WTC11 (cell line): ENCODE measurements at regions not wholly inside any gene's neighbourhood (a gene's known extent, or its start where the extent isn't known, plus 50 kb on each side); places are given as distances from the start of the nearest gene placed in this dataset.

Experiments
- ATAC-seq: fragments of 200-7000 bp; cut with Tn5 transposase; 2 replicates; pipeline ENCODE4 v1.10.0; 2021; ENCODE audit warnings: mild to moderate bottlenecking, moderate library complexity
- CTCF ChIA-PET: fragments of 300-600 bp; sonication (Branson Sonifier 250); formaldehyde crosslinking; loops from one replicate; lab custom pipeline; 2021; ENCODE audit warnings: antibody characterized with exemption; lab: Charles Lee
- POLR2A ChIA-PET: fragments of 350-600 bp; sonication (Branson Sonifier 250); formaldehyde crosslinking; loops from one replicate; lab custom pipeline; 2021; ENCODE audit warnings: antibody characterized with exemption; lab: Charles Lee
- DNase-seq: peaks from one replicate; pipeline ENCODE4 v3.0.0; 2021; ENCODE audit warnings: low spot score
- H3K27ac Mint-ChIP-seq: 2 replicates; pipeline ENCODE4 v1.8.0; 2021; ENCODE audit warnings: mixed read lengths
- H3K27me3 Mint-ChIP-seq: 2 replicates; pipeline ENCODE4 v1.8.0; 2021; ENCODE audit warnings: low read depth, mild to moderate bottlenecking, moderate library complexity, mixed read lengths
- H3K36me3 Mint-ChIP-seq: 2 replicates; pipeline ENCODE4 v1.8.0; 2021; ENCODE audit warnings: mixed read lengths
- H3K4me1 Mint-ChIP-seq: 2 replicates; pipeline ENCODE4 v1.8.0; 2022; ENCODE audit warnings: mixed read lengths
- H3K4me3 Mint-ChIP-seq: 2 replicates; pipeline ENCODE4 v1.8.0; 2021; ENCODE audit warnings: mild to moderate bottlenecking, moderate library complexity, mixed read lengths
- H3K9me3 Mint-ChIP-seq: 2 replicates; pipeline ENCODE4 v1.8.0; 2021; ENCODE audit warnings: mixed read lengths
- ATF2 ChIP-seq: sonication (generic); formaldehyde crosslinking; IDR thresholded peaks from 2 replicates; pipeline ENCODE4 v1.8.1; 2022; ENCODE audit warnings: low read depth, missing genetic modification reagents, borderline replicate concordance
- ATF6 ChIP-seq: sonication (generic); formaldehyde crosslinking; IDR thresholded peaks from 2 replicates; pipeline ENCODE4 v1.8.1; 2023; ENCODE audit warnings: mild to moderate bottlenecking, missing genetic modification reagents
- CBFB ChIP-seq: sonication (generic); formaldehyde crosslinking; IDR thresholded peaks from 2 replicates; pipeline ENCODE4 v1.8.1; 2022; ENCODE audit warnings: mild to moderate bottlenecking, low read depth, missing genetic modification reagents
- CTCF ChIP-seq: fragments of 200-600 bp; IDR thresholded peaks from 2 replicates; pipeline ENCODE4 v1.8.0; 2022; ENCODE audit warnings: antibody characterized with exemption
- E2F1 ChIP-seq: sonication (generic); formaldehyde crosslinking; IDR thresholded peaks from 2 replicates; pipeline ENCODE4 v1.8.0; 2022; ENCODE audit warnings: mild to moderate bottlenecking, missing genetic modification reagents
- E2F5 ChIP-seq: sonication (generic); formaldehyde crosslinking; IDR thresholded peaks from 2 replicates; pipeline ENCODE4 v1.8.1; 2022; ENCODE audit warnings: mild to moderate bottlenecking, moderate library complexity, missing genetic modification reagents
- ESRRA ChIP-seq: sonication (generic); formaldehyde crosslinking; IDR thresholded peaks from 2 replicates; pipeline ENCODE4 v1.8.1; 2022; ENCODE audit warnings: mild to moderate bottlenecking, missing genetic modification reagents, borderline replicate concordance
- ETV6 ChIP-seq: sonication (generic); formaldehyde crosslinking; IDR thresholded peaks from 2 replicates; pipeline ENCODE4 v1.8.1; 2022; ENCODE audit warnings: mild to moderate bottlenecking, missing genetic modification reagents
- HMGA2 ChIP-seq: fragments of 250-450 bp; sonication (Bioruptor Pico); IDR thresholded peaks from 2 replicates; pipeline ENCODE4 v1.4.0; 2021; ENCODE audit warnings: mild to moderate bottlenecking, moderate library complexity
- IRF1 ChIP-seq: sonication (generic); formaldehyde crosslinking; IDR thresholded peaks from 2 replicates; pipeline ENCODE4 v1.8.0; 2023; ENCODE audit warnings: missing genetic modification reagents
- JUN ChIP-seq: sonication (generic); formaldehyde crosslinking; IDR thresholded peaks from 2 replicates; pipeline ENCODE4 v1.8.0; 2023; ENCODE audit warnings: mild to moderate bottlenecking, missing genetic modification reagents
- OVOL2 ChIP-seq: fragments of 250-450 bp; sonication (Bioruptor Pico); IDR thresholded peaks from 2 replicates; pipeline ENCODE4 v1.9.0; 2021; ENCODE audit warnings: mild to moderate bottlenecking, borderline replicate concordance
- PRDM15 ChIP-seq: sonication (generic); formaldehyde crosslinking; IDR thresholded peaks from 2 replicates; pipeline ENCODE4 v1.8.0; 2022; ENCODE audit warnings: missing genetic modification reagents
- RELA ChIP-seq: sonication (generic); formaldehyde crosslinking; IDR thresholded peaks from 2 replicates; pipeline ENCODE4 v1.8.1; 2022; ENCODE audit warnings: missing genetic modification reagents, mild to moderate bottlenecking, borderline replicate concordance
- STAT6 ChIP-seq: sonication (generic); formaldehyde crosslinking; conservative IDR thresholded peaks from 2 replicates; pipeline ENCODE4 v1.8.1; 2023; ENCODE audit warnings: mild to moderate bottlenecking, low read depth, missing genetic modification reagents, moderate library complexity
- TEAD1 ChIP-seq: sonication (generic); formaldehyde crosslinking; IDR thresholded peaks from 2 replicates; pipeline ENCODE4 v1.8.0; 2022; ENCODE audit warnings: mild to moderate bottlenecking, missing genetic modification reagents
- TEAD4 ChIP-seq: sonication (generic); formaldehyde crosslinking; IDR thresholded peaks from 2 replicates; pipeline ENCODE4 v1.8.0; 2022; ENCODE audit warnings: mild to moderate bottlenecking, missing genetic modification reagents
- ZNF138 ChIP-seq: sonication (generic); formaldehyde crosslinking; conservative IDR thresholded peaks from 2 replicates; pipeline ENCODE4 v1.8.1; 2022; ENCODE audit warnings: mild to moderate bottlenecking, moderate library complexity, missing genetic modification reagents
- ZNF219 ChIP-seq: sonication (generic); formaldehyde crosslinking; IDR thresholded peaks from 2 replicates; pipeline ENCODE4 v1.8.0; 2023; ENCODE audit warnings: missing genetic modification reagents, mild to moderate bottlenecking, borderline replicate concordance
- ZNF671 ChIP-seq: fragments of 250-450 bp; sonication (Bioruptor Pico); IDR thresholded peaks from 2 replicates; pipeline ENCODE4 v1.8.0; 2021; ENCODE audit warnings: mild to moderate bottlenecking

- DNase-seq (no peak), ATAC-seq (peak; percentile 95)
- Mint-ChIP-seq H3K27me3 (no peaks in the 10 kb centered on the region), H3K9me3 (peaks cover 7% of the 10 kb centered on the region), H3K36me3 (no peaks in the 10 kb centered on the region; the same call in 1 of the 2 replicates), H3K4me1 (peaks cover 20% of the 10 kb centered on the region), H3K27ac (peak overlapping the region; percentile 97), H3K4me3 (no peak overlapping the region; the same call in 1 of the 2 replicates)
- ChIA-PET CTCF (no interaction called here), POLR2A (no interaction called here)
- TF ChIP-seq ATF2 (CRISPR knock-in tag) (no peak), ATF6 (CRISPR knock-in tag) (no peak), RELA (CRISPR knock-in tag) (no peak), STAT6 (no peak), HMGA2 (CRISPR knock-in tag) (no peak), TEAD4 (no peak), ZNF138 (CRISPR knock-in tag) (no peak), CTCF (no peak), PRDM15 (CRISPR knock-in tag) (no peak), ZNF219 (CRISPR knock-in tag) (no peak), JUN (CRISPR knock-in tag) (no peak), TEAD1 (CRISPR knock-in tag) (no peak), ESRRA (CRISPR knock-in tag) (no peak), CBFB (CRISPR knock-in tag) (no peak), ETV6 (no peak), E2F5 (no peak), E2F1 (CRISPR knock-in tag) (no peak), OVOL2 (no peak), IRF1 (CRISPR knock-in tag) (no peak), ZNF671 (no peak)
- TF ChIP-seq, all 79 proteins: peak for 0
Measured at GRCh38 chrY:17053041-17053440, 827.0 kb downstream of the CDY2B start.
